GM23338 (cell line): ENCODE measurements at regions not wholly inside any gene's neighbourhood (a gene's known extent, or its start where the extent isn't known, plus 50 kb on each side); places are given as distances from the start of the nearest gene placed in this dataset.
"Not testable (repeated sequence)": the region's sequence is repeated elsewhere in the genome, so short reads cannot be mapped to it uniquely, and the experiment has no call there.

ENCODE experiments used
- ATAC-seq: fragments of 200-7000 bp; cut with Tn5 transposase; 3 replicates; pipeline ENCODE4 v1.9.1; 2020
- DNase-seq: peaks from one replicate; pipeline ENCODE4 v3.0.0-alpha.2; 2015; ENCODE audit warnings: low spot score
- H2AFZ ChIP-seq: fragments of 200-600 bp; sonication (generic); 2 replicates; pipeline ENCODE4 v1.8.0; 2016; ENCODE audit warnings: antibody characterized with exemption, mild to moderate bottlenecking, moderate library complexity
- H3F3A ChIP-seq: fragments of 200-600 bp; sonication (generic); replicated peaks from 2 replicates; pipeline ENCODE4 v1.8.0; 2017; ENCODE audit warnings: antibody characterized with exemption, mixed run types, low read depth
- H3K27ac ChIP-seq: fragments of 200-600 bp; sonication (generic); 2 replicates; pipeline ENCODE4 v1.6.1; 2016; ENCODE audit warnings: low read depth
- H3K27me3 ChIP-seq: fragments of 200-600 bp; sonication (generic); 2 replicates; pipeline ENCODE4 v1.8.0; 2016; ENCODE audit warnings: mild to moderate bottlenecking, mixed run types, moderate library complexity; ENCODE audit not compliant: insufficient read depth
- H3K36me3 ChIP-seq: fragments of 200-600 bp; sonication (generic); 2 replicates; pipeline ENCODE4 v1.8.0; 2016; ENCODE audit warnings: mild to moderate bottlenecking; ENCODE audit not compliant: insufficient read depth
- H3K4me1 ChIP-seq: fragments of 200-600 bp; sonication (generic); 2 replicates; pipeline ENCODE4 v1.8.0; 2016; ENCODE audit warnings: mild to moderate bottlenecking, moderate library complexity; ENCODE audit not compliant: insufficient read depth
- H3K4me2 ChIP-seq: fragments of 200-600 bp; sonication (generic); 2 replicates; pipeline ENCODE4 v1.7.1; 2017; ENCODE audit warnings: mixed run types
- H3K4me3 ChIP-seq: fragments of 200-600 bp; sonication (generic); 2 replicates; pipeline ENCODE4 v1.6.1; 2016; ENCODE audit warnings: mixed run types
- H3K79me2 ChIP-seq: fragments of 200-600 bp; sonication (generic); replicated peaks from 2 replicates; pipeline ENCODE4 v1.8.0; 2017; ENCODE audit warnings: mild to moderate bottlenecking; ENCODE audit not compliant: insufficient read depth
- H3K9me2 ChIP-seq: fragments of 200-600 bp; sonication (generic); 2 replicates; pipeline ENCODE4 v1.8.0; 2017; ENCODE audit not compliant: insufficient read depth
- H4K20me1 ChIP-seq: fragments of 200-600 bp; sonication (generic); replicated peaks from 2 replicates; pipeline ENCODE4 v1.8.0; 2017; ENCODE audit warnings: mild to moderate bottlenecking; ENCODE audit not compliant: insufficient read depth
- H3K27ac Mint-ChIP-seq: 2 replicates; pipeline ENCODE4 v1.8.0; 2020; ENCODE audit warnings: inconsistent platforms, mild to moderate bottlenecking, moderate library complexity, mixed read lengths
- H3K27me3 Mint-ChIP-seq: 3 replicates; pipeline ENCODE4 v1.8.0; 2022; ENCODE audit warnings: low read depth, mild to moderate bottlenecking, moderate library complexity, mixed read lengths, inconsistent platforms; ENCODE audit not compliant: insufficient read depth, poor library complexity
- H3K36me3 Mint-ChIP-seq: 3 replicates; pipeline ENCODE4 v1.8.0; 2021; ENCODE audit warnings: low read depth, mild to moderate bottlenecking, inconsistent platforms, moderate library complexity, mixed read lengths
- H3K4me1 Mint-ChIP-seq: 3 replicates; pipeline ENCODE4 v1.8.0; 2020; ENCODE audit warnings: mild to moderate bottlenecking, inconsistent platforms, mixed read lengths
- H3K4me3 Mint-ChIP-seq: 3 replicates; pipeline ENCODE4 v1.8.0; 2021; ENCODE audit warnings: moderate library complexity, mild to moderate bottlenecking, inconsistent platforms, mixed read lengths
- H3K9me3 Mint-ChIP-seq: 3 replicates; pipeline ENCODE4 v1.8.0; 2020; ENCODE audit warnings: moderate library complexity, mild to moderate bottlenecking, inconsistent platforms, mixed read lengths
- CREB1 ChIP-seq: fragments of 250-450 bp; sonication (Bioruptor Pico); IDR thresholded peaks from 2 replicates; pipeline ENCODE4 v1.5.0; 2020; ENCODE audit warnings: low read depth, mild to moderate bottlenecking, moderate library complexity
- EZH2 ChIP-seq: fragments of 200-600 bp; sonication (generic); IDR thresholded peaks from one replicate; pipeline ENCODE4 v1.8.0; 2017; ENCODE audit warnings: antibody characterized with exemption, mild to moderate bottlenecking, low read depth; ENCODE audit not compliant: unreplicated experiment
- EZH2phosphoT487 ChIP-seq: fragments of 200-600 bp; sonication (generic); IDR thresholded peaks from one replicate; pipeline ENCODE4 v1.8.1; 2018; ENCODE audit warnings: antibody characterized with exemption; ENCODE audit not compliant: unreplicated experiment
- NANOG ChIP-seq: IDR thresholded peaks from 2 replicates; pipeline ENCODE4 v1.6.1; 2016; ENCODE audit warnings: antibody characterized with exemption, borderline replicate concordance
- POLR2AphosphoS5 ChIP-seq: IDR thresholded peaks from 2 replicates; pipeline ENCODE4 v1.6.1; 2016; ENCODE audit warnings: antibody characterized with exemption, low read depth
- ZNF114 ChIP-seq: fragments of 250-450 bp; sonication (Bioruptor Pico); IDR thresholded peaks from 2 replicates; pipeline ENCODE4 v1.5.0; 2020; ENCODE audit warnings: mild to moderate bottlenecking, moderate library complexity
- ZNF331 ChIP-seq: fragments of 250-450 bp; sonication (Bioruptor Pico); IDR thresholded peaks from 2 replicates; pipeline ENCODE4 v1.5.0; 2020; ENCODE audit warnings: low read depth, mild to moderate bottlenecking, moderate library complexity
- TF ChIP-seq, protein P1 (sequence below): fragments of 250-450 bp; sonication (Bioruptor Pico); IDR thresholded peaks from 2 replicates; pipeline ENCODE4 v1.5.0; 2020; ENCODE audit warnings: mild to moderate bottlenecking, moderate library complexity
- TF ChIP-seq, protein P2 (sequence below): IDR thresholded peaks from one replicate; pipeline ENCODE4 v1.6.1; 2018; ENCODE audit warnings: antibody characterized with exemption; ENCODE audit not compliant: unreplicated experiment
- TF ChIP-seq, protein P3 (sequence below): IDR thresholded peaks from 2 replicates; pipeline ENCODE4 v1.6.1; 2016; ENCODE audit warnings: antibody characterized with exemption

DNA sequence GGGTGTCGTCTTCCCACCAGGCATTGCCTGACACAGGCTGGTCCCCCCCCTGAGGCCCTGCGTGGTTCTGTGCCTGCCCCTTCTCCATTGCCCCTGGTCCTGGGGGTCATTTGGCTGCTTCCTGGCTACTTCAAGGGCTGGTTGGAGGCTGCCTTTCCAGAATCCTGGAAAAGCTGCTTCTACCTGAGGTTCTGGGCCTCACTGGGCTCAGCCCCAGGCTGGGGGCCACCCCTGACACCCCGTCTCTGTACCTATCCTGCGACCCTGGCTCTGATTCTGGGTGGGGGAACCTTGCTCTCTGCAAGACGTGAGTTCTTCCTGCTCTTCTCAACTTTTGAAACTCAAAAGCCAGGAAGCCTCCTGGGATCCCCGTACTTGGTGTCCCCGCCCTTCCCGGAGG is 149.3 kb upstream of the PTPN1 start (continued):
- TF ChIP-seq, protein P1, sequence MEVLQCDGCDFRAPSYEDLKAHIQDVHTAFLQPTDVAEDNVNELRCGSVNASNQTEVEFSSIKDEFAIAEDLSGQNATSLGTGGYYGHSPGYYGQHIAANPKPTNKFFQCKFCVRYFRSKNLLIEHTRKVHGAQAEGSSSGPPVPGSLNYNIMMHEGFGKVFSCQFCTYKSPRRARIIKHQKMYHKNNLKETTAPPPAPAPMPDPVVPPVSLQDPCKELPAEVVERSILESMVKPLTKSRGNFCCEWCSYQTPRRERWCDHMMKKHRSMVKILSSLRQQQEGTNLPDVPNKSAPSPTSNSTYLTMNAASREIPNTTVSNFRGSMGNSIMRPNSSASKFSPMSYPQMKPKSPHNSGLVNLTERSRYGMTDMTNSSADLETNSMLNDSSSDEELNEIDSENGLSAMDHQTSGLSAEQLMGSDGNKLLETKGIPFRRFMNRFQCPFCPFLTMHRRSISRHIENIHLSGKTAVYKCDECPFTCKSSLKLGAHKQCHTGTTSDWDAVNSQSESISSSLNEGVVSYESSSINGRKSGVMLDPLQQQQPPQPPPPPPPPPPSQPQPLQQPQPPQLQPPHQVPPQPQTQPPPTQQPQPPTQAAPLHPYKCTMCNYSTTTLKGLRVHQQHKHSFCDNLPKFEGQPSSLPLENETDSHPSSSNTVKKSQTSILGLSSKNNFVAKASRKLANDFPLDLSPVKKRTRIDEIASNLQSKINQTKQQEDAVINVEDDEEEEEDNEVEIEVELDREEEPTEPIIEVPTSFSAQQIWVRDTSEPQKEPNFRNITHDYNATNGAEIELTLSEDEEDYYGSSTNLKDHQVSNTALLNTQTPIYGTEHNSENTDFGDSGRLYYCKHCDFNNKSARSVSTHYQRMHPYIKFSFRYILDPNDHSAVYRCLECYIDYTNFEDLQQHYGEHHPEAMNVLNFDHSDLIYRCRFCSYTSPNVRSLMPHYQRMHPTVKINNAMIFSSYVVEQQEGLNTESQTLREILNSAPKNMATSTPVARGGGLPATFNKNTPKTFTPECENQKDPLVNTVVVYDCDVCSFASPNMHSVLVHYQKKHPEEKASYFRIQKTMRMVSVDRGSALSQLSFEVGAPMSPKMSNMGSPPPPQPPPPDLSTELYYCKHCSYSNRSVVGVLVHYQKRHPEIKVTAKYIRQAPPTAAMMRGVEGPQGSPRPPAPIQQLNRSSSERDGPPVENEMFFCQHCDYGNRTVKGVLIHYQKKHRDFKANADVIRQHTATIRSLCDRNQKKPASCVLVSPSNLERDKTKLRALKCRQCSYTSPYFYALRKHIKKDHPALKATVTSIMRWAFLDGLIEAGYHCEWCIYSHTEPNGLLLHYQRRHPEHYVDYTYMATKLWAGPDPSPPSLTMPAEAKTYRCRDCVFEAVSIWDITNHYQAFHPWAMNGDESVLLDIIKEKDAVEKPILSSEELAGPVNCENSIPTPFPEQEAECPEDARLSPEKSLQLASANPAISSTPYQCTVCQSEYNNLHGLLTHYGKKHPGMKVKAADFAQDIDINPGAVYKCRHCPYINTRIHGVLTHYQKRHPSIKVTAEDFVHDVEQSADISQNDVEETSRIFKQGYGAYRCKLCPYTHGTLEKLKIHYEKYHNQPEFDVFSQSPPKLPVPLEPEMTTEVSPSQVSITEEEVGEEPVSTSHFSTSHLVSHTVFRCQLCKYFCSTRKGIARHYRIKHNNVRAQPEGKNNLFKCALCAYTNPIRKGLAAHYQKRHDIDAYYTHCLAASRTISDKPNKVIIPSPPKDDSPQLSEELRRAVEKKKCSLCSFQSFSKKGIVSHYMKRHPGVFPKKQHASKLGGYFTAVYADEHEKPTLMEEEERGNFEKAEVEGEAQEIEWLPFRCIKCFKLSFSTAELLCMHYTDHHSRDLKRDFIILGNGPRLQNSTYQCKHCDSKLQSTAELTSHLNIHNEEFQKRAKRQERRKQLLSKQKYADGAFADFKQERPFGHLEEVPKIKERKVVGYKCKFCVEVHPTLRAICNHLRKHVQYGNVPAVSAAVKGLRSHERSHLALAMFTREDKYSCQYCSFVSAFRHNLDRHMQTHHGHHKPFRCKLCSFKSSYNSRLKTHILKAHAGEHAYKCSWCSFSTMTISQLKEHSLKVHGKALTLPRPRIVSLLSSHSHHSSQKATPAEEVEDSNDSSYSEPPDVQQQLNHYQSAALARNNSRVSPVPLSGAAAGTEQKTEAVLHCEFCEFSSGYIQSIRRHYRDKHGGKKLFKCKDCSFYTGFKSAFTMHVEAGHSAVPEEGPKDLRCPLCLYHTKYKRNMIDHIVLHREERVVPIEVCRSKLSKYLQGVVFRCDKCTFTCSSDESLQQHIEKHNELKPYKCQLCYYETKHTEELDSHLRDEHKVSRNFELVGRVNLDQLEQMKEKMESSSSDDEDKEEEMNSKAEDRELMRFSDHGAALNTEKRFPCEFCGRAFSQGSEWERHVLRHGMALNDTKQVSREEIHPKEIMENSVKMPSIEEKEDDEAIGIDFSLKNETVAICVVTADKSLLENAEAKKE (CRISPR knock-in tag): no peak
- TF ChIP-seq, protein P2, sequence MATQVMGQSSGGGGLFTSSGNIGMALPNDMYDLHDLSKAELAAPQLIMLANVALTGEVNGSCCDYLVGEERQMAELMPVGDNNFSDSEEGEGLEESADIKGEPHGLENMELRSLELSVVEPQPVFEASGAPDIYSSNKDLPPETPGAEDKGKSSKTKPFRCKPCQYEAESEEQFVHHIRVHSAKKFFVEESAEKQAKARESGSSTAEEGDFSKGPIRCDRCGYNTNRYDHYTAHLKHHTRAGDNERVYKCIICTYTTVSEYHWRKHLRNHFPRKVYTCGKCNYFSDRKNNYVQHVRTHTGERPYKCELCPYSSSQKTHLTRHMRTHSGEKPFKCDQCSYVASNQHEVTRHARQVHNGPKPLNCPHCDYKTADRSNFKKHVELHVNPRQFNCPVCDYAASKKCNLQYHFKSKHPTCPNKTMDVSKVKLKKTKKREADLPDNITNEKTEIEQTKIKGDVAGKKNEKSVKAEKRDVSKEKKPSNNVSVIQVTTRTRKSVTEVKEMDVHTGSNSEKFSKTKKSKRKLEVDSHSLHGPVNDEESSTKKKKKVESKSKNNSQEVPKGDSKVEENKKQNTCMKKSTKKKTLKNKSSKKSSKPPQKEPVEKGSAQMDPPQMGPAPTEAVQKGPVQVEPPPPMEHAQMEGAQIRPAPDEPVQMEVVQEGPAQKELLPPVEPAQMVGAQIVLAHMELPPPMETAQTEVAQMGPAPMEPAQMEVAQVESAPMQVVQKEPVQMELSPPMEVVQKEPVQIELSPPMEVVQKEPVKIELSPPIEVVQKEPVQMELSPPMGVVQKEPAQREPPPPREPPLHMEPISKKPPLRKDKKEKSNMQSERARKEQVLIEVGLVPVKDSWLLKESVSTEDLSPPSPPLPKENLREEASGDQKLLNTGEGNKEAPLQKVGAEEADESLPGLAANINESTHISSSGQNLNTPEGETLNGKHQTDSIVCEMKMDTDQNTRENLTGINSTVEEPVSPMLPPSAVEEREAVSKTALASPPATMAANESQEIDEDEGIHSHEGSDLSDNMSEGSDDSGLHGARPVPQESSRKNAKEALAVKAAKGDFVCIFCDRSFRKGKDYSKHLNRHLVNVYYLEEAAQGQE: no peak
- TF ChIP-seq, protein P3, sequence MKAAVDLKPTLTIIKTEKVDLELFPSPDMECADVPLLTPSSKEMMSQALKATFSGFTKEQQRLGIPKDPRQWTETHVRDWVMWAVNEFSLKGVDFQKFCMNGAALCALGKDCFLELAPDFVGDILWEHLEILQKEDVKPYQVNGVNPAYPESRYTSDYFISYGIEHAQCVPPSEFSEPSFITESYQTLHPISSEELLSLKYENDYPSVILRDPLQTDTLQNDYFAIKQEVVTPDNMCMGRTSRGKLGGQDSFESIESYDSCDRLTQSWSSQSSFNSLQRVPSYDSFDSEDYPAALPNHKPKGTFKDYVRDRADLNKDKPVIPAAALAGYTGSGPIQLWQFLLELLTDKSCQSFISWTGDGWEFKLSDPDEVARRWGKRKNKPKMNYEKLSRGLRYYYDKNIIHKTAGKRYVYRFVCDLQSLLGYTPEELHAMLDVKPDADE: no peak
- no peak for TF ChIP-seq POLR2AphosphoS5
- no peak for TF ChIP-seq EZH2
- no peak for TF ChIP-seq ZNF331
- no peak for TF ChIP-seq CREB1 (CRISPR knock-in tag)
- TF ChIP-seq ZNF114 (CRISPR knock-in tag): no peak
- TF ChIP-seq EZH2phosphoT487: no peak
- no peak for TF ChIP-seq NANOG

DNA sequence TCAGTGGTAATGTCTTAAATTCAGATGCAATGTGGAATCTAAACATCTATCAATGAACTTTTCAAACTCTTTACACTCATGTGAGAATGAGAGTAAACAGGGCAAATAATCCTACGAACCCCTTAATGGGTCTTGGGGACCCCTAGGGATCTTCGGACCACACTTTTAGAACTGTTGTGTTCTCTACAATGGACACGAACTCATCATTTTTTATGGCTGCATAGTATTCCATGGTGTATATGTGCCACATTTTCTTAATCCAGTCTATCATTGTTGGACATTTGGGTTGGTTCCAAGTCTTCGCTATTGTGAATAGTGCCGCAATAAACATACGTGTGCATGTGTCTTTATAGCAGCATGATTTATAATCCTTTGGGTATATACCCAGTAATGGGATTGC is 148.0 kb upstream of the PTPN1 start:
- H3K4me1 Mint-ChIP-seq, H3K9me3 Mint-ChIP-seq: not testable (repeated sequence)

More for the DNA sequence above, 148.0 kb upstream of the PTPN1 start:
- not testable (repeated sequence) for H3K79me2 ChIP-seq, H3K27me3 ChIP-seq, H3K27ac Mint-ChIP-seq, H3K4me1 ChIP-seq, H3K27ac ChIP-seq, H3K9me2 ChIP-seq, ATAC-seq, H3K4me3 ChIP-seq, H4K20me1 ChIP-seq, H3K4me3 Mint-ChIP-seq, H2AFZ ChIP-seq, H3K4me2 ChIP-seq, DNase-seq, H3K36me3 Mint-ChIP-seq, H3F3A ChIP-seq, H3K36me3 ChIP-seq
- peaks cover 11% of the 10 kb centered on the region for H3K27me3 Mint-ChIP-seq
